GM21423 (cell line): ENCODE measurements at regions not wholly inside any gene's neighbourhood (a gene's known extent, or its start where the extent isn't known, plus 50 kb on each side); places are given as distances from the start of the nearest gene placed in this dataset.
A peak's percentile ranks its signal among the peaks of the same experiment; 100 is the strongest.

Source experiments
- ATAC-seq: cut with Tn5 transposase; IDR thresholded peaks from one replicate; pipeline ENCODE4 v1.9.1; 2021; ENCODE audit warnings: mild to moderate bottlenecking, moderate library complexity; ENCODE audit not compliant: unreplicated experiment

DNA sequence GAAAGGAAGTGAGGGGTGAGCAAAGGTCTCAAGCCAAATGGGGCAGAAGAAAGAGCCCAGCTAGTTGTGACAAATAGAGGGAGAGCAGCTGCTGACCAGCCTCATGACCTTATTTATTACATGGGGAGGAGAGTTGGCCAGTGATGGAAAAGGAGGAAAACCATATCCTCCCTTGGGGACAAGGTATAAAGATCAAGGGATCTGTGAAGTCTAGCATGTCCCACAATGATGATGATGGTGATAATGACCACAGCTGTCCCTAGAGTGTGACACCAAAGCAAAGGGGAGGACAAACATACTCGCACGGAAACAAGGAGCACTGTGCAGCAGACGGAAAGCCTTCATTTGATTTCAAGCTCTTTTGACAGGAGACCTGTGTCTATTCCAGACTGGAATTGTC lies 190.4 kb upstream of the MCHR2 start:
- no peak for ATAC-seq

DNA sequence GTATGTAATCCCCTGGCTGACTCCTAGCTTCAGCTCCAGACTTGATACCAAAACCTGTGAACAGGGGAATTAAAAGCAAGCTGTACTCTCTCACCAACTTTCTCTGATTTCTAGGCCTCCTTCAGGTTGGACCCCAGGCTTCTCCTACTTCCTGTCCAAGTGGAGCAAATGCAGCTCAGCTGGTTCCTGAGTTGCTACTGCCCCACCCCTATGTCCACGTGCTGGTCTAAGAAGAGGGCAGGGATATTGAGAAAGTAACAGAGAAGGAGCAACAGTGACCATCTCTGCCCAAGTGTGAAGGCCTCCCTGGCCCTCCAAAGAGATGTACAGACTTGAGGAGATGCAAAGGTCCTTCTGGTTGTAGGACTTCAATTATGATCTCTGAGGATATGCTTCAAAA lies 188.3 kb upstream of the MCHR2 start:
- no peak for ATAC-seq

DNA sequence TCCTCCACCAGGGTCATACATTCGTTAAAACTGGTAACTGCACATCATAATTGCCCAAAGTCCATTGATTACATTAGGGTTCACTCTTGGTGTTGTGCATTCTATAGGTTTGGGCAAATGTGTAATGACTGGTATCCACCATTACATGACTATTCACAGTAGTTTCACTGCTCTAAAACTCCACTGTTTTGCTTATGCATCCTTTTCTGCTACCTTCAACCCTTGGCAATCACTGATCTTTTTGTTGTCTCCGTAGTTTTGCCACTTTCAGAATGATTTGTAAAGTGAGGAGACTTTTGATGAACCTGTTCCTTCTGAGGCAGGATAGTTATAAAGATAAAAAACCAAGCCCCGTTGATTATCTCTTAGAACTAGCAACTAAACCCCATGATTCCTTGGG lies 187.3 kb upstream of the MCHR2 start:
- no peak for ATAC-seq

DNA sequence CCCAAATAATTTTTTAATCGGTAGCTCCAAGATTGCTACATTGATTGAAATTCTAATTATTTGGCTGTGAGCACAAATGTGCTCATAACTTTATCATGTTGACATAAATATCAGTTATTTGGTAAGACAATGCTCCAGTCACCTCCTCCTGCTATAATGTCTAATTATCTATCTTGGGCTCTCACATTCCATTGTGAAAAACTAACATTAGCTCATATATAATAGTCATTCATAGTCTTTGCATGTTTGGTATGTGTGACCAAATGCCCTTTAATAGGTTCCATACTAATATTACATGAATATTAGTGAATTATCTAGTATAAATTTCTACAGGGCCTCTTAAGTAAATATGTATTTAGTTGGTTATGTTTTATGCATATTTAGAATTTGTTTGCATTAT lies 185.6 kb upstream of the MCHR2 start:
- ATAC-seq, result no peak

DNA sequence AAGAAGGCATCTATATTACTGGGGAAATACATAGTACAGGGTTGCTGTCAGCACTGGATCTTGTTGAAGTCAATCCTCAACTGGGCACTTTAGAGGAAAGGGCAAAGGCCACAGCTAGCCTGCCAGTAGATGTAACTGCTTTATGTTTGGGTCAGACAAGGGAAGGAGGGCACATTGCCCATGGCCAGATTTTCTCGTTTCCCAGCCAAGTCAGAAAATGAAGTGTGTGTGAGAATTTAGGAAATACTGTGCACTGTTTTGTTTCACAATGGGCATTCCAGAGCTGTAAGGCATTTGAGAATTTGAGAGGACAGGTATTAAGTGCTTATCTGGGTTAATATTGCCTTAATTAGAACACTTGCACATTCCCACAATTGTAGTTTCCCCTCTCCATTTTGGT lies 183.9 kb upstream of the MCHR2 start:
- no peak for ATAC-seq

DNA sequence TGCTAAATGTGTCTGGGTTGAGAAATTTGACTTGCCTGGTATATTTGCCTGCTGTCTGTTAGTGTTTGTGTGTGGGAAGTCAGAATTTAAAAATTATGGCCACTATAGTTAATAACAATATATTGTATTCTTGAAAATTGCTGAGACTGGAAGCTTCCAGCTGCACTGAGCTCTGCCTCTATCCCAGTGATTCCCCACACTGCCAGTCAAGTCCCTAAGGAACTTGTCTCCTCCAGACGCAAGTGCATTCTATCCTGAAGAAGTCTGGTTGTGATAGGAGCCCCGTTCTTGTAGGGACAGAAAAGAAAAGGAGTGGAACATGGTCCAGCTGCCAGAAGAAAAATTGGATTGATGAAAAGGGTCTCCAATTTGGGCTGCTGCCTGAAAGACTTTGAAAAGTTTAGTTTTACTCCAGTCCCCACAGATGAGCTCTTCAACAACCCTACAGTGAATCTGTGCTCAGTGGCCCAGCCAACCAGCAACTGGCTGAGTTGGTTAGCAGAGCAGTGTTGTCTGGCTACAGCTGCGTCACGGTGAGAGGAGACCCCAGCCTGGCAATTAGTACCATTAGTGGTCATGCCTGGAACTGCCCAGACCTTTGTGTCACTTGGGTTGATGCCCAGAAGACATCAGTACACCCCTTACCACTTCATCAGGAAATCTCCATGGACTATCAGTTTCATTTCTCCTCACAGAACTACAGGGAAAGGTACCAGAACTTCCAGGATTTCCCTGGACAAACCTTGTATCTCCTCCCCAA lies 183.1 kb upstream of the MCHR2 start:
- no peak for ATAC-seq

DNA sequence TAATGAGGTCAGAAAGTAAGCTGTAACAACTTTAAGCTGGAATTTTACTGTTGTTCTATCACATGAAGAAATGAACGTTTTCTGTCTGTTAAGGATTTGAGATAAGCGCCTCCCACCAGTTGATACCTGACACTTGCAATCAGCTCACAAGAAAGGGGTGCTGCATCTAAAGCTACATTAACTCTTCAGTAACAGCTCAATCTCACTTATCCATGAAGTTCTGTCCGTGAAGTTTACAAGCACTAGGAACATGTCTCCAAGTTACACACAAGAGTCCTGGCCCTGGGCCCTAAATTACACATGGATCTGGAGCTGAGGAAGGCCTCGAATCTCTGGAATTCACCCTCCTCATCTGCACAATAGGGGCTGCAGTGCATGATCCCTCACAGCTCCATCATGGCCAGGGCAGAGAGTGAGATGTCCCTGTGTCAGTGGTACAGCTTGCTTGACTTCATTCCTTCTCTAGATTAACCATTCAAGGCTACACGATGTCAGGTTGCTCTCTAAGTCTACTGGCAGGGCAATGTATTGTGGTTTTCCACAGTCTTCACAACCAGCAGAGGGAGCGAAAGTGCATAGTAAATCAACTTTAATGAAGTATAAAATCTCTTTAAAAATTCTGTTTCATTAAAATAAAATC lies 182.4 kb upstream of the MCHR2 start:
- no peak for ATAC-seq

DNA sequence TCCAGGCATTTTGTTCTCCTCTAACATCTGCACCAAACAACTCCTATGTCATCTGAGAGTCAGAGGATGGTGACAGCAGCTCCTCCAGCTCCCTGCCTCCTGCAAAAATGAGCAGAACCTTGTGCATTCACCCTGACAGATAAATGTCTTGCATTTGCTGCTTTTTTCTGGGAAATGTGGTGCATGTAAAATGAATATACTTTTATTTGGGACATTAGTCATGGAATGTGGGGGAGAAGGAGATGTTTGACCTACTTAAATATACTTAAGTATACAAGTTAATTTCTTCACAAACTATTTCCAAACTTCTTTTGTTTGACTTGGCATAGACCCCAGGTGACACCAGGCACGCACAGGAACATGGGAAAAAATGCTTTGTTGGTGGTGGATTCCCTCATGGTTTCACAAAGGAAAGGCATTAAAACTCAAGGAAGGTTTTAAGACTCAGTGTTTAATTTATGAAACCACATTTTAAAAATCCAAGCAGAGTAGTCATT lies 181.8 kb upstream of the MCHR2 start:
- no peak for ATAC-seq

DNA sequence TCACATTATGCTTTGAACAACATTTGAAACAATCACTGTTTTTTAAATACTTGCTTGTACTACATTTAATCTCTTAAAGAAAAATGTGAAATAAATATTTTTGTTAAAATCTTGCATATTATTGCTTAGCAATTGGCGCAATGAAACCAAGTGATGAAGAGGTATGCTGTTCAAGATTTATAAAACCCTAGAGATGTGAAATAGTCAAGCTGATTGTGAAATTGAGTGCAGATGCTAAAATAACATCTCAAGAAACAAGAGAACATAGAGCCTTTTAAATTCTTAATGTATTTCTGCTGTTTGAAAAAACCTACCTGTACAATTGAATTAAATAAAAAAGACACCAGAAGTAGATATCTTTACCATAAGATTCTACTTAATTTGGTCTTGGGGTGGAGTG lies 179.2 kb upstream of the MCHR2 start:
- no peak for ATAC-seq

DNA sequence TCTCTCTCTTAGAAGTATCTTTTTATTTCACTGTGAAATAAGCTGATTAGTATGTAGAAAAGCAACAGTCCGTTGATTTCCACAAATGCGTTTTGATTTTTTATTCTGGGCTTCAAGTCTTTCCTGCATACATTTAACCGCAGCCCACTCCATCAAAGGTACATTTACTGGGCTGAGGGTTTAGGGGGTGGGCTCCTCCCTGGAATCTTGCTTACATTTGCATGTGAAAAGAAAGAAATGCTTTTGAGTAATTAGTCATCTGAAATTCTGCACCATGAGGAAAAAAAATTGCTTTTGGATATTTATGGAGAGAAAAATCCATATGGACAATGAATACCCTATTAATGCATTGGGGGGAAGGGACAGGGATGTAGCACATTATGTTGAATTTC lies 178.3 kb upstream of the MCHR2 start:
- no peak for ATAC-seq

DNA sequence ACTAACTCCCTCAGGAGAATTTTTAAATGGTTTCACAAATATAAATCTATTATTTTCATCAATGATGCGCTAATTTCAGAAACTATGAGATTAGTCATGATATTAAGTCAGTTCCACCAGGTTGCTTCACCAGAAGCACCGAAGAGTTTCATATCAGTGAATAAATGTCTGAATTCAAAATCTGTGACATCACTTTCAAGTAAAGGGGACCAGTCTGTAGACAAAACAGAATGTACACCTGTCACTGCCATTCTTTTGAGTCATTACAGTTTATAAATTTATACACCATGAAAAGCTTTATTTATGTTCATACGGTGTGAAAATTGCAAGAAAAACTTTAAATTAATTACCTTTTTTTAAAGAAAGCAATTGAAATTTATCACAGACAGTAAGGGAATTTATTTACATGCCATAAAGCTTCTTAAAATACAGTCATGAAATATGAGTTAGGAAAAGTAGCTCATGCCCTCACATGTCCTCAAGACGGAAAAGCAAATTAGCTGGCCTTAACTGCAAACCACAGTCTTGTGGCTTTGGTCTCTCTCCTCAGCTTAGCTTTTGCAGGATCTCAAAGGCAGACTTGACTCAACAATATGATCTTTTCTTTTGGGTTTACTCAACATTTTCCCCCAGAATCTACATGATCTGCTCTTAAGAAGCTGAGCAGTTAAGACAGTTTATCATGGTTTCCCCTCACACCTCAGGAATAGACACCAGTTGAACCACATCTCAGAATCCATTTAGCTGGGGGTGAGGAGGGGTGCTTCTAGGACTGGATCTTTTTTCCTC lies 177.7 kb upstream of the MCHR2 start:
- peak; percentile 77 for ATAC-seq

DNA sequence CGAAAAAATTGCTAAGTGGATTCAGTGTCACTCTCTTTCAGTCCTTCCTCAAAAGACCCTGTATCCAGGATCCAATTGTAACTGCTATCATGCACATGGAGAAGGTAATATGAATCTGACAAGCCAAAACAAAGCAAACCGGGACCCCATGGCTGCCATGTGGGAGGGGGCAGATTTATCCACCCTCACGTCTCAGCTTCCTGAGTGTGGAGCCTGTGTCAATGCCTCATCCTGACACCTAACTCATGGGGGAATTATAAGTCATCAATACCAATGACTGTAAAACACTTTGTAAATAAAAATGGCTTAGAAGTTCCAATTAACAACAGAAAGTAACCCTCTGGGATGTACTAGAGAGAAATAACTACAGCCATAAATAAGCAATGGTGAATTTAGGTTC lies 174.1 kb upstream of the MCHR2 start:
- no peak for ATAC-seq

DNA sequence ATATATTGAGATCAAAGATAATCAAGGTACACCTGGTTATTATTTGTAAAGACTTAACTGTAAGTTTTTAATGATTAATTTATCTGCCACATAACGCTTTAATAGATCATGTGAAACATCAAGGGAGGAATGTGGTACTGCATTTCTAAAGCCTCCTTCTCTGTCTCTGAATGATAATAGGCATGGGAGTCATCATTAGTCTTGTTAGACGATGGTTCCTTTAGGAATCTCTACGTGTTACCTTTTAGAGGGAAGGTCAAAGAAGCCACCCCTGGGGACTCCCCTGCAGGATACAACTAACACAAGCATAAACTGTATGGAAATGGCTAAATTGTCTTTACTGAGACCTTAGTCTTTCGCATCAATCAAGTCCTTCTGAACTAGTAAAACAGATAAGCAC lies 173.6 kb upstream of the MCHR2 start:
- no peak for ATAC-seq

DNA sequence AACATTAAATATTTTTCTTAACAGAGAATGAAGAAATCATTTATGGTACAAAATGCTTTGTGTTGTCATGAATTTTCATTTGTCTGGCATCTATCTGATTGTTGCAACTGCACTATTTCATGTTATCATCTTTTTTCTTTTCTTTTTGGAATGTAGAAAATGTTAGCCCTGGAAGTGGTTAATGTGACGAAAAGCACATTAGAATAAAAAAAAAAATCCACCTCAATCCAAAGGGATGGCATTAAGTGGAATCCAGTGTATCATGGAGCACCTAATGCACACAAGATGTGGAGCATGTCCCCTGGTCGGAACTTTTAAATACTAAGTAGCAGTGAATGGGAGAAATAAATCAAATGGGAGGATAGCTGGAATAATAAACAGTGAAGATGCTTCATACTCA lies 172.9 kb upstream of the MCHR2 start:
- no peak for ATAC-seq

DNA sequence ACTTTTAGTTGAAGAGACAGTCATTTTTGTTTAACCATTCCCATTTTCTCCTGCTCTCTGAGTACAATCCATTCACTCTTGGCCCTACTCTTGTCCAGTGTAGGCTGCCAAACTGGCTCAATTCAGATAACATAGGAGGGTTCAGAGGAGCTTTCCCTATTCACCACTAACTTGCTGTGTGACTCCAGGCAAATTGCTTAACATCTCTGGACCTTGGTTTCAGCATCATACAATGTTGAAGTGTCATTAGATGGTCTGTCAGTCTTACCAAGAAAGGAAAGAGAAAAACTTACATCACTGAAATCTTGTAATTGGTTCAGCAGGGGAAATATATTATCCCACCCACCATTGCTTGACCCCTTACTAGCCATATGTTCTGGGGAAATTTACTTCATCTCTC lies 171.4 kb upstream of the MCHR2 start:
- ATAC-seq, result no peak

DNA sequence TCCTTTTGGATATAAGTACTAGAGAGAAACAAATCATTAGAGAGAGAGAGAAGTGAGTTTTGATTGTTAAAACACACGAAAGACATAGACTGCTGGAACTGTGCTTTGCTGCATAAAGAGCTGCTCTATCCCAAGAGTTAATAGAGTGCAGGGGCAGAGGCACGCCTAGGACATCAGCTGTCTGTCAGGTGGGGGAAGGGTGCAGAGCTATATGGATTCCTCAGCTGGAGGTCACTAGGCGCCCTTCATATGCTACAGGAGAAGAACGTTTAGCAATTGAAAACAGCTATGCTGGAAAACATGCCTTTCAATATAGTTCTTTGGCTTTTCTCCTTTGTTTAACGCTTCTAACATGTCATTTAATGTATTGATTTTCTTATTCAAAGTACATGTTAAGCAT lies 169.0 kb upstream of the MCHR2 start:
- no peak for ATAC-seq

DNA sequence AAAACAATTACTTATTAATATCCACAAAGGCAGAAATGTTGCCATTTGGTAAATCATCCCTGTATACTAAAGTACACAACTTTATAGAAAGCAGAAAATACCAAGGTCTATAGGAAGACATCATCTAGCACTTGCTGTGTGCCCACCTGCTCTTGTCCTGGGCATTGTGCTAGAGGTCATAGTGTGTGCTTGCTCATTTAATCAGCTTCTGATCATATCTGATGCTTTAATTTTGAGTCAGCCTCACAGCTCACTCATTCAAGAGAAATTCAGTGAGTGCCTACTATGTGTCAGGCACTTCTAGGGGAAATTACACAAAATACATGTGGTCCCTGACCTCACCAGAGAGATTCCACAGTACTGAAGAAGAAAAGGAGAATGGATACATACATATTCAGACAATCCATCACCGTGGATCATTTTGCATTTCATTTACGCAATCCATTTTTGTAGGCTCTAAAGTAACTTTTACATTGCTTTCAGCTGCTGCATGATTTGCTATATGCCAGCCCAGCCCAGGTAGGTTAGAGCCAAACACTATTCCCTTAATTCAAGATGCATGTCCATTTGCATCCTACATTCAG lies 167.9 kb upstream of the MCHR2 start:
- ATAC-seq, result no peak

DNA sequence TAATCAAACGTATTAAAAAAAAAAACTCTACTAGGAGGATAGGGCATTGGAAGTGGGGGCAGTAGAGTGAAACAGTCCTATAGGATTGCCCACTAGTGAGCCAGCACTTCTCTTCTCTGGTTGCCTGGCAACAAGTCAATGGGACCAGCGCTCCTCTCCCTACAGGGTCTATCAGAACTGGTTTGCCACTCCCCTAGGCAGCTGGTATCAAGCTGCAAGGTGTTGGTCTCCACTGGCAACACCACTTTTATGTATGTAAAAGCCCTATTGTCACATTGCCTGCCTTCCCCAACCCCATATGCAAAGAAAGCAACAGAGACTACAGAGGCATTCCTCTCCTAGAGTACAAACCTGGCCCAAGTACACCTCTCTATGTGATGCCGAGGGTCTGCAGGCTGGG lies 166.9 kb upstream of the MCHR2 start:
- ATAC-seq, result no peak

DNA sequence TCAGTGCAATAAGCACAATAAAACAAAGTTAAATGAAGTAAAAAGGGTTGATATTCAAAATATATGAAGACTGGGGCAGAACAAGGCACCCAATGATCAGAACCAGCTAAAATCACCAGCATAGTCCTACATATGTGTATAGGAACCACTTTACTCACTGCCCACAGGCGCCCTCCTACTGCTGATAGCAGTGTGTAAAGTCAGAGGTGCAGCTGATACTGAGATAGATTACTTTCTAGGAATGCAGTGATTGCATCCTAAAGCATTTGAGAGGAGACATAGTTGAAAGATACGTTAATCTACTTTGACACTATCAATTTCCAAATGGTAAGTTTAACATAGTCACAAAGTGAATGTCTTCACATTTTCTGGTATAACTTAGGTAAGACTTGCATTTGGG lies 161.1 kb upstream of the MCHR2 start:
- no peak for ATAC-seq

DNA sequence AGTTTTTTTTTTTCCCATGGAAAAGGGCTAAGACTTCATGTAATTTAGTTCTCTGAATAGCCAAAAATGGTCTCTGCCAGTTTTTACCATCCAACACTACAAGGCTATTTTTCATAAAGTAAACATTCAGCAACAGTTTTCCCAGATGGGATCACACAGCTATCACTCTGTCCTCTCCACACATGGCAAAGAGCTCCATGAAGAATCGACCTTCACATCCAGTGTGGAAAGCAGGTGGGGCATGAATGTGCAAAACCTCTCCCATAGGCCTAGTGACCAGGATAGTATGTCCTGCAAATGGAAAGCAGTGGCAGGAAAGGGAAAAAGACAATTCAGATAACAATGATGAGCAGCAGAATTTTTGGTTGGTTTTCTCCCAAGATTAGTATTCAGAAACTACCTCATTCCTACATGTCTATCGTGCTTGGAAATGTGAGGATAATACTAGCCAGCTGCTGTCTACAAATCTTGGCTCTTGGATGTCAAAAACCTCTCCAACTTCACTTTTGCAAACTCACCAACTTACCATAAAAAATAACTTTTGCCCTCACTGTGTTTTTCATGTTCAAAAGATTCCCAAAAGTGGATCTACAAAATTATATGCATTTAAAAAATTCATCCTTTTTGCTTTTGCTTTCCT lies 159.7 kb upstream of the MCHR2 start:
- ATAC-seq, result no peak

DNA sequence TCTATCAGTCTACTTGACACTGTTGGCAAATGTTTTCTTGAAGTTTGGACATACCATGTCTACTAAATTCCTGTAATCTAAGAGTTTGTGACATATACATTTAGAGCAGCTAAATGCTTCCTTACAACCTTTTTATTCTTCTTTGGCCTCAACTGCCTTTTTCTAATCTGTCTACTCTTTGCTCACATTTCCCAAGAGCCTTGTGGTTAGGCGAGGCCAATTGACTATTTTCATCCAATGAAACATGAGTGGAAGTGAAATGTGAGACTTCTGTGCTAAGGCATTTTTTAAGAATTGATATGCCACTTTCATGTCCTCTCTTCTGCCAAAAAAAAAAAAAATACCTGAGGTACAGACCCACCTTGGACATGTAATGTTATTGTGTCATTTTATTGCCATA lies 158.2 kb upstream of the MCHR2 start:
- no peak for ATAC-seq
